COLO829 (cell line): ENCODE measurements at regions not wholly inside any gene's neighbourhood (a gene's known extent, or its start where the extent isn't known, plus 50 kb on each side); places are given as distances from the start of the nearest gene placed in this dataset.

ENCODE experiments used
- DNase-seq: peaks from one replicate; pipeline ENCODE4 v3.0.0; 2012; ENCODE audit warnings: low spot score

- DNase-seq: no peak
Measured at GRCh38 chr21:35342440-35342839, 293.3 kb upstream of the RUNX1 start.

- DNase-seq: no peak
Measured at GRCh38 chr21:35340273-35340672, 291.2 kb upstream of the RUNX1 start.

GRCh38 chr21:35338881-35339632 is 290.0 kb upstream of the RUNX1 start:
- no peak for DNase-seq

- no peak for DNase-seq
Measured at GRCh38 chr21:35338281-35338680, 289.2 kb upstream of the RUNX1 start.

GRCh38 chr21:35337573-35337972 is 288.5 kb upstream of the RUNX1 start:
- DNase-seq: no peak

- no peak for DNase-seq
Measured at GRCh38 chr21:35336534-35336933, 287.4 kb upstream of the RUNX1 start.

- DNase-seq: no peak
Measured at GRCh38 chr21:35335951-35336446, 286.9 kb upstream of the RUNX1 start.

GRCh38 chr21:35333831-35334618 is 284.9 kb upstream of the RUNX1 start:
- DNase-seq: no peak

GRCh38 chr21:35332841-35333426 is 283.8 kb upstream of the RUNX1 start:
- no peak for DNase-seq

GRCh38 chr21:35329940-35330660 is 281.0 kb upstream of the RUNX1 start:
- DNase-seq: no peak

GRCh38 chr21:35328856-35329455 is 279.9 kb upstream of the RUNX1 start:
- DNase-seq: no peak

GRCh38 chr21:35326677-35327076 is 277.6 kb upstream of the RUNX1 start:
- no peak for DNase-seq

GRCh38 chr21:35325953-35326352 is 276.9 kb upstream of the RUNX1 start:
- no peak for DNase-seq

GRCh38 chr21:35324372-35325220 is 275.5 kb upstream of the RUNX1 start:
- no peak for DNase-seq

- no peak for DNase-seq
Measured at GRCh38 chr21:35323947-35324346, 274.8 kb upstream of the RUNX1 start.

GRCh38 chr21:35321322-35322200 is 272.5 kb upstream of the RUNX1 start:
- DNase-seq: no peak

GRCh38 chr21:35319684-35320283 is 270.7 kb upstream of the RUNX1 start:
- no peak for DNase-seq

GRCh38 chr21:35316933-35317332 is 267.8 kb upstream of the RUNX1 start:
- DNase-seq: no peak

GRCh38 chr21:35316456-35316855 is 267.4 kb upstream of the RUNX1 start:
- DNase-seq: no peak
